Lung (tissue), 11 donors: ENCODE measurements at regions not wholly inside any gene's neighbourhood (a gene's known extent, or its start where the extent isn't known, plus 50 kb on each side); places are given as distances from the start of the nearest gene placed in this dataset.

Source experiments
- ATAC-seq: fragments of 200-7000 bp; cut with Tn5 transposase; one replicate; pipeline ENCODE4 v1.9.1; 2020; ENCODE audit warnings: moderate number of reproducible peaks; ENCODE audit not compliant: insufficient read depth, low FRiP score
- DNase-seq, 3 donors: peaks; one replicate each; pipeline ENCODE4 v3.0.0-alpha.2; 2013 to 2017
- H3K27ac ChIP-seq, 2 donors: one replicate each; pipeline ENCODE4 v1.5.1; 2013; ENCODE audit warnings: mild to moderate bottlenecking in 2 of 2, moderate library complexity in 2 of 2, control low read depth in 1 of 2, inconsistent platforms in 1 of 2, low read depth in 1 of 2, low read length in 1 of 2
- H3K27me3 ChIP-seq, 3 donors: one replicate each; pipeline ENCODE4 v1.5.1; 2013; ENCODE audit warnings: low read length in 2 of 3; ENCODE audit not compliant: control insufficient read depth in 3 of 3, insufficient read depth in 3 of 3
- H3K36me3 ChIP-seq, 4 donors: one replicate each; pipeline ENCODE4 v1.5.1; 2013; ENCODE audit warnings: low read length in 4 of 4, mild to moderate bottlenecking in 1 of 4, moderate library complexity in 1 of 4; ENCODE audit not compliant: control insufficient read depth in 4 of 4, insufficient read depth in 4 of 4
- H3K4me1 ChIP-seq, 5 donors: one replicate each; pipeline ENCODE4 v1.5.1; 2013; ENCODE audit warnings: low read length in 5 of 5, mild to moderate bottlenecking in 2 of 5, moderate library complexity in 1 of 5; ENCODE audit not compliant: control insufficient read depth in 5 of 5, insufficient read depth in 5 of 5
- H3K4me3 ChIP-seq: one replicate; pipeline ENCODE4 v1.5.1; 2013; ENCODE audit warnings: mild to moderate bottlenecking, control low read depth, moderate library complexity
- H3K9ac ChIP-seq, 2 donors: one replicate each; pipeline ENCODE4 v1.5.1; 2013; ENCODE audit warnings: low read length in 2 of 2, control low read depth in 1 of 2; ENCODE audit not compliant: insufficient read depth in 1 of 2
- H3K9me3 ChIP-seq, 4 donors: one replicate each; pipeline ENCODE4 v1.5.1; 2013; ENCODE audit warnings: low read length in 3 of 4, mild to moderate bottlenecking in 1 of 4, moderate library complexity in 1 of 4; ENCODE audit not compliant: control insufficient read depth in 4 of 4, insufficient read depth in 3 of 4
- CTCF ChIP-seq: IDR thresholded peaks from 2 replicates; pipeline ENCODE4 v1.5.1; 2012; ENCODE audit warnings: mild to moderate bottlenecking; ENCODE audit errors: control extremely low read depth, extremely low read depth
- WGBS, 2 donors: extraction: QIAGEN DNeasy Blood & Tissue Kit; methylation state at CpG; one replicate each; pipeline ENCODE4 v1.1.7; 2013; 5-methylcytosine and 5-hydroxymethylcytosine counted together
- donor health status: control.
- donor health status: control.
- donor health status: Bipolar disorder and iron deficiency.
- donor health status: healthy.
- donor health status: DM: yes; HTN: yes; CAD: no.

- Histone ChIP-seq H3K4me1 (no peaks in the 10 kb centered on the region), H3K9me3 (peaks cover 0 to 6% (median 0%) of the 10 kb centered on the region in 4 donors), H3K36me3 (no peaks in the 10 kb centered on the region), H3K27me3 (no peaks in the 10 kb centered on the region), H3K9ac (no peak overlapping the region), H3K27ac (no peak overlapping the region), H3K4me3 (no peak overlapping the region)
- DNase-seq (no peak), ATAC-seq (no peak)
- WGBS, 2 donors: 65 to 75% methylated on average over 8 of the region's 8 CpGs
- TF ChIP-seq CTCF: no peak
These were observed 67.5 kb upstream of the STX16 start for GRCh38 chr20:58583586-58583985.

GRCh38 chr20:58583176-58583575 lies 67.9 kb upstream of the STX16 start:
- peaks cover 0 to 6% (median 0%) of the 10 kb centered on the region in 4 donors for H3K9me3 ChIP-seq
- no peak overlapping the region for H3K9ac ChIP-seq
- no peak overlapping the region for H3K4me3 ChIP-seq
- no peak for TF ChIP-seq CTCF
- DNase-seq (peak in 1 of 3 donors; percentile 10), ATAC-seq (no peak)
- H3K27me3 ChIP-seq: peaks cover 0 to 1% (median 0%) of the 10 kb centered on the region in 3 donors
- H3K27ac ChIP-seq: no peak overlapping the region
- no peaks in the 10 kb centered on the region for H3K4me1 ChIP-seq
- WGBS, 2 donors: 55% methylated on average over 13 of the region's 13 CpGs
- no peaks in the 10 kb centered on the region for H3K36me3 ChIP-seq

GRCh38 chr20:58580474-58580835 lies 65.3 kb upstream of the APCDD1L start:
- WGBS, 2 donors: 84 to 87% methylated on average over 7 of the region's 7 CpGs
- ATAC-seq (no peak), DNase-seq (no peak)
- Histone ChIP-seq H3K27me3 (peaks cover 0 to 2% (median 0%) of the 10 kb centered on the region in 3 donors), H3K27ac (no peak overlapping the region), H3K36me3 (no peaks in the 10 kb centered on the region), H3K9me3 (peaks cover 0 to 6% (median 0%) of the 10 kb centered on the region in 4 donors), H3K9ac (no peak overlapping the region), H3K4me3 (no peak overlapping the region), H3K4me1 (no peaks in the 10 kb centered on the region)
- no peak for TF ChIP-seq CTCF

GRCh38 chr20:58579819-58580473 lies 64.7 kb upstream of the APCDD1L start:
- DNase-seq (no peak), ATAC-seq (no peak)
- H3K36me3 ChIP-seq: no peaks in the 10 kb centered on the region

More at GRCh38 chr20:58579819-58580473, 64.7 kb upstream of the APCDD1L start:
- WGBS, 2 donors: 86 to 88% methylated on average over 23 of the region's 23 CpGs
- Histone ChIP-seq H3K9me3 (peaks cover 0 to 6% (median 0%) of the 10 kb centered on the region in 4 donors), H3K27ac (no peak overlapping the region), H3K4me3 (no peak overlapping the region), H3K9ac (no peak overlapping the region), H3K4me1 (no peaks in the 10 kb centered on the region), H3K27me3 (peaks cover 0 to 2% (median 0%) of the 10 kb centered on the region in 3 donors)
- TF ChIP-seq CTCF: no peak
